RWPE2 (cell line): ENCODE measurements at regions not wholly inside any gene's neighbourhood (a gene's known extent, or its start where the extent isn't known, plus 50 kb on each side); places are given as distances from the start of the nearest gene placed in this dataset.

Experiments
- ATAC-seq: fragments of 200-7000 bp; cut with Tn5 transposase; 3 replicates; pipeline ENCODE4 v1.9.1; 2021; ENCODE audit warnings: low read depth
- DNase-seq: peaks from one replicate; pipeline ENCODE4 v3.0.0-alpha.2; 2020; ENCODE audit warnings: low spot score
- H3K27ac ChIP-seq: fragments of 450-650 bp; 2 replicates; pipeline ENCODE4 v1.5.1; 2017; ENCODE audit warnings: mild to moderate bottlenecking; ENCODE audit not compliant: poor library complexity, severe bottlenecking
- H3K27me3 ChIP-seq: fragments of 250-450 bp; sonication (Bioruptor Pico); 2 replicates; pipeline ENCODE4 v1.5.1; 2021; ENCODE audit warnings: mild to moderate bottlenecking, moderate library complexity; ENCODE audit not compliant: insufficient read depth, poor library complexity, severe bottlenecking
- H3K36me3 ChIP-seq: fragments of 250-450 bp; sonication (Bioruptor Pico); 2 replicates; pipeline ENCODE4 v1.5.1; 2020; ENCODE audit warnings: low read depth, mild to moderate bottlenecking, moderate library complexity
- H3K4me1 ChIP-seq: fragments of 250-450 bp; sonication (Bioruptor Pico); 2 replicates; pipeline ENCODE4 v1.5.1; 2021; ENCODE audit warnings: mild to moderate bottlenecking, moderate library complexity; ENCODE audit not compliant: insufficient read depth, poor library complexity, severe bottlenecking
- H3K4me3 ChIP-seq: fragments of 250-450 bp; sonication (Bioruptor Pico); 2 replicates; pipeline ENCODE4 v1.5.1; 2021; ENCODE audit warnings: mild to moderate bottlenecking, moderate library complexity; ENCODE audit not compliant: severe bottlenecking
- H3K9me3 ChIP-seq: fragments of 250-450 bp; sonication (Bioruptor Pico); 2 replicates; pipeline ENCODE4 v1.5.1; 2021; ENCODE audit warnings: mild to moderate bottlenecking, moderate library complexity; ENCODE audit not compliant: severe bottlenecking
- TF ChIP-seq, protein P1 (sequence below): fragments of 450-650 bp; IDR thresholded peaks from one replicate; pipeline ENCODE4 v1.5.1; 2017; ENCODE audit warnings: mild to moderate bottlenecking, moderate library complexity; ENCODE audit not compliant: poor library complexity, severe bottlenecking

DNA sequence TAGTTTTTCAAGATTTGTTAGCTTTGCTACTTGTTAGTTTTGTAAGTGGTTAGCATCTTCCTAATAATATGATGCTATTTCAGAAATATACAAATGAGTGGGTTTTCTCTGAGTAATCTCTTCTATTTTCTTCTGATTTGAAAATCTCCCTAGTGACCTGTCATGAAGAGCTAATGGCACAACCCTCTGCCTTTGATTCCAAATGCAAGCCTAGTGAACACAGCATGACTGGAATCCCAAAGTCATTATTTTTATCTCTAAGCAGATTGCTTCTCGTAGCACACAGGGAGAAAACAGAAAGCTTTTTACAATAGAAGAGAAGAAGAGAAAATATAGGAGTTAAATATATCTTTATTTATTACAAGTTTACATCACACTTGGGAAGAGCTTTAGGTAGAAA, 295.5 kb downstream of the LRATD1 start:
- Histone ChIP-seq H3K27ac (no peak overlapping the region), H3K36me3 (no peaks in the 10 kb centered on the region), H3K27me3 (no peaks in the 10 kb centered on the region), H3K4me1 (no peaks in the 10 kb centered on the region), H3K4me3 (no peak overlapping the region), H3K9me3 (no peaks in the 10 kb centered on the region)
- TF ChIP-seq, protein P1, sequence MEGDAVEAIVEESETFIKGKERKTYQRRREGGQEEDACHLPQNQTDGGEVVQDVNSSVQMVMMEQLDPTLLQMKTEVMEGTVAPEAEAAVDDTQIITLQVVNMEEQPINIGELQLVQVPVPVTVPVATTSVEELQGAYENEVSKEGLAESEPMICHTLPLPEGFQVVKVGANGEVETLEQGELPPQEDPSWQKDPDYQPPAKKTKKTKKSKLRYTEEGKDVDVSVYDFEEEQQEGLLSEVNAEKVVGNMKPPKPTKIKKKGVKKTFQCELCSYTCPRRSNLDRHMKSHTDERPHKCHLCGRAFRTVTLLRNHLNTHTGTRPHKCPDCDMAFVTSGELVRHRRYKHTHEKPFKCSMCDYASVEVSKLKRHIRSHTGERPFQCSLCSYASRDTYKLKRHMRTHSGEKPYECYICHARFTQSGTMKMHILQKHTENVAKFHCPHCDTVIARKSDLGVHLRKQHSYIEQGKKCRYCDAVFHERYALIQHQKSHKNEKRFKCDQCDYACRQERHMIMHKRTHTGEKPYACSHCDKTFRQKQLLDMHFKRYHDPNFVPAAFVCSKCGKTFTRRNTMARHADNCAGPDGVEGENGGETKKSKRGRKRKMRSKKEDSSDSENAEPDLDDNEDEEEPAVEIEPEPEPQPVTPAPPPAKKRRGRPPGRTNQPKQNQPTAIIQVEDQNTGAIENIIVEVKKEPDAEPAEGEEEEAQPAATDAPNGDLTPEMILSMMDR, result no peak
- ATAC-seq, result no peak
- DNase-seq, result no peak

DNA sequence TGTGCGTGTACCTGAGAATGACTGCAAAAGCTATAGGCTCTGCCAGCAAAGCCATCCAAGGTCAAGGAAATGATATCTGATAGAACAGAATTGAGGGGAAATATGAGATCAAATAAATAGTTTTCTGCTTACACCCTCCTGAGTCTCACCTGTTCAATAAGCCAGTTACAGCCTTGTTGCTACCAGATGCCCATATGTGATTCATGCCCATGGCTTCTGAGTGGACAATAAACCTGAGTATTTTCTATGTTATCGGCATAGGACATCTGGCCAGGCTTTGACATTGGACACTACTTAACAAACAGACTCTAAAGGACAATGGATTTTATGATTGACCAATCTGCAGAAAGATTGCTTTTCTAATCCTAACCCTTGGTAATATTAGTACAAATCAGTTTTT, 297.9 kb downstream of the LRATD1 start:
- DNase-seq, result no peak
- ATAC-seq, result no peak
- Histone ChIP-seq H3K27me3 (no peaks in the 10 kb centered on the region), H3K9me3 (no peaks in the 10 kb centered on the region), H3K27ac (no peak overlapping the region), H3K4me1 (no peaks in the 10 kb centered on the region), H3K36me3 (no peaks in the 10 kb centered on the region), H3K4me3 (no peak overlapping the region)
- TF ChIP-seq, protein P1, result no peak

DNA sequence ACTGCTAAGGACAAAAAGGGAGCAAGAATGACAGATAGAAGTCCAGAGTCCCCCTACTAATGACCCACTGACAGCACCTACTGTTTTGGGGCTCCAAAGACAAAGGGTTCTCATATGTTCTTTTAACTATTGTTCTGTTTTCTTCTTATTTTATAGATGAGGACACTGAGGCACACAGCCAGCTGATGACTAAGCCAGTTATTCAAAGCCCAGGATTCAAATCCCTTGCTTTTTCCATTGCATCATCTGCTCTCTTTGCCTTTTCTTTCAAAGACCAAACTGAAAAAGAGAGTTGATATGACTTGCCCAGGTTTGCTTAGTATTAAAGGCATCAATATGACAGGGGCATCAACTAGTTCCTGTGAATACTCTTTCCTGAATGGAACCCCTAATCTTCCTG, 299.8 kb downstream of the LRATD1 start:
- no peaks in the 10 kb centered on the region for H3K36me3 ChIP-seq
- no peak for ATAC-seq
- TF ChIP-seq, protein P1, result no peak
- no peaks in the 10 kb centered on the region for H3K4me1 ChIP-seq
- H3K27ac ChIP-seq, result no peak overlapping the region
- no peaks in the 10 kb centered on the region for H3K9me3 ChIP-seq
- no peak overlapping the region for H3K4me3 ChIP-seq
- no peak for DNase-seq
- no peaks in the 10 kb centered on the region for H3K27me3 ChIP-seq

DNA sequence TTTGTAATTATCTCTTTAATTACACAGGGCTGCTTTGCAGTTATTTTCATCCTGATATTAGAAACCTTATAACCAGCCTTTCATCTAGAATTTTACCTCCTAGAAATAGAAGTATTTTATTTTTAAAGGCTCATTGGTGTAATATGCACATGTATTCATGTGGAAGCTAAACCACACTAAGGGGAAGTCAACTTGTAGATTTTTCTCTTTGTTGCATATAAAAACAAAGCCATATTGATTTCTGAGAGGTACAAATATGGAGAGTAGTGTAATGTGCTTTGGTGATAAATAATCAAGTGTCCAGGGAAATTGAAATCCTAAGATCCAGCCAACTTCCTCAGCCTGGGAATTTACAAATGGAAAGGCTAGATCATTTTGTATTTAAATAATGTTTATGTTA, 301.2 kb downstream of the LRATD1 start:
- Histone ChIP-seq H3K4me1 (no peaks in the 10 kb centered on the region), H3K27me3 (no peaks in the 10 kb centered on the region), H3K36me3 (no peaks in the 10 kb centered on the region), H3K27ac (no peak overlapping the region), H3K4me3 (no peak overlapping the region), H3K9me3 (no peaks in the 10 kb centered on the region)
- no peak for ATAC-seq
- no peak for DNase-seq
- TF ChIP-seq, protein P1, result no peak

DNA sequence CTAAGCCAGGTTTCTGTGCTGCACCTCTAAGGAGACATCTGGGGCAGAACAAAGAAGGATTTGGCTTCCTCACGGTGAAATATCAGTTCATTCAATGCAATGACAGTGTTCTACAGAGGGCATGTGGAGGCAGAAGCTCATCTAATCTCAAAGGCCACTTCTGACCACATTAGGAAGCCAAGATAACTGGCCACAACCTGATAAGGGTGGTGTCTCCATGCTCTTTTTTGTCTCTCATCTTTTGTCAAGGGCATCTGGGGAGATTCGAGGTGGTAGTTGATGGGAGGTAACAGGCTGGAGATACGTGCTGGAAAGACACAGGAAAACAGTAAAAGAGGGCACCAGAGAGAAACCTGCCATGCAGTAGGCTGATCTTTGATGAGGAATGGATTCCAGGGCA, 303.9 kb downstream of the LRATD1 start:
- H3K36me3 ChIP-seq, result no peaks in the 10 kb centered on the region
- no peak overlapping the region for H3K27ac ChIP-seq
- ATAC-seq (no peak), DNase-seq (no peak)
- H3K4me3 ChIP-seq, result no peak overlapping the region
- H3K9me3 ChIP-seq, result no peaks in the 10 kb centered on the region
- TF ChIP-seq, protein P1, result no peak
- H3K4me1 ChIP-seq, result no peaks in the 10 kb centered on the region
- no peaks in the 10 kb centered on the region for H3K27me3 ChIP-seq
